HG03354 (cell line): ENCODE measurements at regions not wholly inside any gene's neighbourhood (a gene's known extent, or its start where the extent isn't known, plus 50 kb on each side); places are given as distances from the start of the nearest gene placed in this dataset.

Experiments
- ATAC-seq: cut with Tn5 transposase; IDR thresholded peaks from one replicate; pipeline ENCODE4 v1.9.1; 2021; ENCODE audit warnings: mild to moderate bottlenecking; ENCODE audit not compliant: unreplicated experiment, poor library complexity, severe bottlenecking

- no peak for ATAC-seq
Observed at GRCh38 chr3:117903226-117903625, 1131.4 kb downstream of the IGSF11 start.

GRCh38 chr3:117910820-117911521 is 1123.7 kb downstream of the IGSF11 start:
- ATAC-seq, result no peak

GRCh38 chr3:117912352-117912751 is 1122.3 kb downstream of the IGSF11 start:
- no peak for ATAC-seq

GRCh38 chr3:117914540-117915100 is 1120.0 kb downstream of the IGSF11 start:
- ATAC-seq, result no peak

- no peak for ATAC-seq
Observed at GRCh38 chr3:117916839-117917238, 1117.8 kb downstream of the IGSF11 start.

GRCh38 chr3:117919621-117920020 is 1115.0 kb downstream of the IGSF11 start:
- no peak for ATAC-seq

GRCh38 chr3:117920253-117920898 is 1114.3 kb downstream of the IGSF11 start:
- no peak for ATAC-seq

GRCh38 chr3:117921411-117921810 is 1113.2 kb downstream of the IGSF11 start:
- ATAC-seq, result no peak

- ATAC-seq, result no peak
Observed at GRCh38 chr3:117922039-117922438, 1112.6 kb downstream of the IGSF11 start.

- no peak for ATAC-seq
Observed at GRCh38 chr3:117926819-117927218, 1107.8 kb downstream of the IGSF11 start.

- ATAC-seq, result no peak
Observed at GRCh38 chr3:117927825-117928224, 1106.8 kb downstream of the IGSF11 start.

GRCh38 chr3:117928836-117929235 is 1105.8 kb downstream of the IGSF11 start:
- no peak for ATAC-seq

- ATAC-seq, result no peak
Observed at GRCh38 chr3:117932441-117932840, 1102.2 kb downstream of the IGSF11 start.

- ATAC-seq, result no peak
Observed at GRCh38 chr3:117936159-117936558, 1098.5 kb downstream of the IGSF11 start.

- no peak for ATAC-seq
Observed at GRCh38 chr3:117938974-117939373, 1095.7 kb downstream of the IGSF11 start.

GRCh38 chr3:117939425-117940027 is 1095.1 kb downstream of the IGSF11 start:
- no peak for ATAC-seq

- no peak for ATAC-seq
Observed at GRCh38 chr3:117941015-117941414, 1093.6 kb downstream of the IGSF11 start.

GRCh38 chr3:117941756-117942155 is 1092.9 kb downstream of the IGSF11 start:
- ATAC-seq, result no peak

GRCh38 chr3:117954131-117954530 is 1080.5 kb downstream of the IGSF11 start:
- ATAC-seq, result no peak

GRCh38 chr3:117955196-117955595 is 1079.5 kb downstream of the IGSF11 start:
- ATAC-seq, result no peak

- no peak for ATAC-seq
Observed at GRCh38 chr3:117958027-117958426, 1076.6 kb downstream of the IGSF11 start.
